ENCODE measurements at regions not wholly inside any gene's neighbourhood (a gene's known extent, or its start where the extent isn't known, plus 50 kb on each side); places are given as distances from the start of the nearest gene placed in this dataset.

DNA sequence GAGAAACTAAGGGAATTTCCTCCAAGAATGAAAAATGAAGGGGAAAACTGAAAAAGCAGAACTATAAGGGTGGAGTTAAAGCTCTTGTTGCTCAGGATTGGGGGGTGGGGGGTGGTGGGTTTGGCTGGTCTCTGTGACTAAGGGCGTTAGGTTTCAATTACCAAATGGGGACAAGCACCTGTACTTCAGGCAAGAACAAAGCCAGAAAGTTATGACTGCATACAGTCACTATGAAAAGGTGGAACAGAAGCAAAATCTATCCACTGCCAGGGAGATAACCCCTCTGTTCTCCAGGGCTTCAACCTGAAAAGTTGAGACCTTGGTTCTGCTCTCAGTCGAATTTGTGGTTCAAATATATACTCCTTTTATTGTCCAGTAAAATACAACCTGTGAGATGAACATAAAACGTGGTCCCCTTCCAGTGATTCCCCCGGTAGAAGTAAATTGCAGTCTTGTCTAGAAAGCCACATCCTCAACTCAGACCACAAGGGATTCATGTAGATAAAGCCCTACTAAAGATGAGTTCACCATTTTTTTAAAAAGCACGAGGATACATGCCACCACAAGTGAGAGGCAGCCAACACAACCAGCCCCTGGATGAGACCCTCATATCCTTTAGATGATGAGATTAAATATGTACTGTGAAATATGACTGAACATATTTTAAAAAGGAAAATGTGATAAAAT lies 257.1 kb upstream of the RPS6KA3 start:
- Histone ChIP-seq H3K4me1 (peaks cover 0 to 4% (median 0%) of the 10 kb centered on the region in 6 donors), H3K4me3 (no peak overlapping the region), H3K27ac (no peak overlapping the region), H3K9me3 (no peaks in the 10 kb centered on the region), H3K27me3 (replicated peaks in 1 of 7) (peaks cover 0 to 9% (median under 1%) of the 10 kb centered on the region in 7 donors), H3K36me3 (no peaks in the 10 kb centered on the region)
- TF ChIP-seq, protein P1, sequence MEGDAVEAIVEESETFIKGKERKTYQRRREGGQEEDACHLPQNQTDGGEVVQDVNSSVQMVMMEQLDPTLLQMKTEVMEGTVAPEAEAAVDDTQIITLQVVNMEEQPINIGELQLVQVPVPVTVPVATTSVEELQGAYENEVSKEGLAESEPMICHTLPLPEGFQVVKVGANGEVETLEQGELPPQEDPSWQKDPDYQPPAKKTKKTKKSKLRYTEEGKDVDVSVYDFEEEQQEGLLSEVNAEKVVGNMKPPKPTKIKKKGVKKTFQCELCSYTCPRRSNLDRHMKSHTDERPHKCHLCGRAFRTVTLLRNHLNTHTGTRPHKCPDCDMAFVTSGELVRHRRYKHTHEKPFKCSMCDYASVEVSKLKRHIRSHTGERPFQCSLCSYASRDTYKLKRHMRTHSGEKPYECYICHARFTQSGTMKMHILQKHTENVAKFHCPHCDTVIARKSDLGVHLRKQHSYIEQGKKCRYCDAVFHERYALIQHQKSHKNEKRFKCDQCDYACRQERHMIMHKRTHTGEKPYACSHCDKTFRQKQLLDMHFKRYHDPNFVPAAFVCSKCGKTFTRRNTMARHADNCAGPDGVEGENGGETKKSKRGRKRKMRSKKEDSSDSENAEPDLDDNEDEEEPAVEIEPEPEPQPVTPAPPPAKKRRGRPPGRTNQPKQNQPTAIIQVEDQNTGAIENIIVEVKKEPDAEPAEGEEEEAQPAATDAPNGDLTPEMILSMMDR (IDR thresholded peaks at IDR 0.05 in 8 of 11, conservative IDR thresholded peaks at IDR 0.05 in 3 of 11) = no peak
- intact Hi-C loops (cut with DNase I; ENCODE audit: low total_unique reads) = loop anchor here (10.0 kb wide), 1 partner anchor 1221 kb away; no protein-coding TSS in a partner anchor
- WGBS, 5 donors = 21 to 27% (median 26%) methylated on average over 5 of the region's 5 CpGs
- DNase-seq = no peak

DNA sequence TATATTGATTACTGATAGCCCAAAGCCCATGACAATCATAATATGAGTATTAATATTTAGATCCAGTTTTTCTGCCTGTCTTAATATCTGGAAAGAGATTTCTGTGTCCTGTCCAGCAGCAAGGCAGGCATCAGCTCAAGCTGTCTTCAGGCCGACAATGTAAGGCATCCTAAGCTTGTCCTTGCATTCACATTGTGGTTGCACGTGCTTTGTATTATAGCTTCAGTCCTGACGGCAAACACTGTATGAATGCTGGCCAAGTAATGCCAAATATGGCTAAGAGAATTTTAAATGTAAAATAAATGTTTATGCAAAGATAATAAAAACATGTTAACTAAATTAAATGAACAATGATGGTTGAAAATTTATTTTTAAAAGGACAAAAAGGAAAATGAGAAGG lies 255.7 kb upstream of the RPS6KA3 start:
- intact Hi-C loops (cut with DNase I; ENCODE audit: low total_unique reads) = loop anchor here (10.0 kb wide), 1 partner anchor 1222 kb away; no protein-coding TSS in a partner anchor
- Histone ChIP-seq H3K36me3 (no peaks in the 10 kb centered on the region), H3K9me3 (no peaks in the 10 kb centered on the region), H3K27ac (no peak overlapping the region), H3K27me3 (replicated peaks in 1 of 7) (no peaks in the 10 kb centered on the region), H3K4me3 (no peak overlapping the region), H3K4me1 (peaks cover 0 to 1% (median 0%) of the 10 kb centered on the region in 6 donors)
- TF ChIP-seq, protein P1 (IDR thresholded peaks at IDR 0.05 in 8 of 11, conservative IDR thresholded peaks at IDR 0.05 in 3 of 11) = no peak
- TF ChIP-seq POLR2A (IDR thresholded peaks at IDR 0.05) (no peak), POLR2AphosphoS5 (IDR thresholded peaks at IDR 0.05) (no peak)
- DNase-seq = no peak
- 70 to 98% (median 86%) methylated on average over 3 of the region's 3 CpGs for WGBS, 5 donors

DNA sequence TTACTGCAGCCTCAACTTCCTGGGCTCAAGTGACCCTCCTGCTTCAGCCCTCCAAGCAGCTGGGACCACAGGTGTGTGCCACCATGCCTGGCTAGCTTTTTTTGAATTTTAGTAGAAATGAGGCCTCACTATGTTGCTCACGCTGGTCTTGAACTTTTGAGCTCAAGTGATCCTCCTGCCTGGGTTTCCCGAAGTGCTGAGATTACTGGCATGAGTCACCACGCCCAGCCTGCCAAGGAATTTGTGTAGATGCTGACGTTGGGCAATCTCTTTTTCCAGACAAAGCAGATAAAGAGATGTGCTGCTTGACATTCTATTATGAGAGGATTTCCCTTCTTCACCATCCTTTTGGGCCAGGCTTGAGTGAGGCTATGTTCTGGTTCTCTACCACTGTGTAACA lies 254.5 kb upstream of the RPS6KA3 start:
- H3K27ac ChIP-seq = no peak overlapping the region
- intact Hi-C loops (cut with DNase I; ENCODE audit: low total_unique reads) = loop anchor here (10.0 kb wide), 1 partner anchor 1224 kb away; no protein-coding TSS in a partner anchor
- no peaks in the 10 kb centered on the region for H3K4me1 ChIP-seq
- no peak overlapping the region for H3K4me3 ChIP-seq
- no peaks in the 10 kb centered on the region for H3K27me3 ChIP-seq (replicated peaks in 1 of 7)
- no peaks in the 10 kb centered on the region for H3K9me3 ChIP-seq
- DNase-seq = no peak
- no peak for TF ChIP-seq POLR2AphosphoS5 (IDR thresholded peaks at IDR 0.05)
- TF ChIP-seq POLR2A (IDR thresholded peaks at IDR 0.05) = no peak
- TF ChIP-seq, protein P1 (IDR thresholded peaks at IDR 0.05 in 8 of 11, conservative IDR thresholded peaks at IDR 0.05 in 3 of 11) = no peak
- WGBS, 5 donors = 63 to 80% (median 67%) methylated on average over 1 to 4 of the region's 4 CpGs
- H3K36me3 ChIP-seq = no peaks in the 10 kb centered on the region

DNA sequence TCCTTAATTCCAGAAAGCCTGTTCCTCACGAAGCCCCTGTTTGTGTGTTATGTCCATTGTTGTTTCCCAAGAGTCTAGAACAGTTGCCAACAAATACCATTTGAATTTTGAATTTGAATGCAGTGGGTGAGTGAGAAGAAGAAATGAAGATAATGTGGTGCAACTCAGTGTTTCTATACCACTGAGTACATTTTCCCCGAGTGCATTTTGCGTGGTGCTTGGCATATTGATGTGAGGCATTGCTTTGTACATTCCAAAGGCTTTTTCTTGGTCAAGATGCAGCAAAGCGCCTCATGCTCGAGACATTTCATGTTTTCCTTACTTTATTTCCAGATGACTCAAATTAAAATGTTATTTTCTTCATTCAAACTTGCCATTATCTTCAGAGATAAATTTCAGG lies 253.1 kb upstream of the RPS6KA3 start:
- H3K9me3 ChIP-seq = no peaks in the 10 kb centered on the region
- H3K36me3 ChIP-seq = no peaks in the 10 kb centered on the region
- 65 to 92% (median 88%) methylated on average over 5 of the region's 5 CpGs for WGBS, 5 donors
- DNase-seq = no peak
- no peak for TF ChIP-seq POLR2AphosphoS5 (IDR thresholded peaks at IDR 0.05)
- no peak for TF ChIP-seq POLR2A (IDR thresholded peaks at IDR 0.05)
- TF ChIP-seq, protein P1 (IDR thresholded peaks at IDR 0.05 in 8 of 11, conservative IDR thresholded peaks at IDR 0.05 in 3 of 11) = no peak
- intact Hi-C loops (cut with DNase I; ENCODE audit: low total_unique reads) = loop anchor here (10.0 kb wide), 1 partner anchor 1225 kb away; no protein-coding TSS in a partner anchor
- H3K4me1 ChIP-seq = no peaks in the 10 kb centered on the region
- H3K4me3 ChIP-seq = no peak overlapping the region
- H3K27me3 ChIP-seq (replicated peaks in 1 of 7) = no peaks in the 10 kb centered on the region
- H3K27ac ChIP-seq = no peak overlapping the region

Data from spleen (tissue), 11 donors.